GM12801 (cell line): ENCODE measurements at regions not wholly inside any gene's neighbourhood (a gene's known extent, or its start where the extent isn't known, plus 50 kb on each side); places are given as distances from the start of the nearest gene placed in this dataset.

Experiments
- CTCF ChIP-seq: IDR thresholded peaks from one replicate; pipeline ENCODE4 v1.5.1; 2011; ENCODE audit warnings: control low read depth; ENCODE audit not compliant: insufficient read length; ENCODE audit errors: extremely low read depth

GRCh38 chr1:30473922-30474817 is 249.2 kb downstream of the MATN1 start:
- no peak for TF ChIP-seq CTCF

DNA sequence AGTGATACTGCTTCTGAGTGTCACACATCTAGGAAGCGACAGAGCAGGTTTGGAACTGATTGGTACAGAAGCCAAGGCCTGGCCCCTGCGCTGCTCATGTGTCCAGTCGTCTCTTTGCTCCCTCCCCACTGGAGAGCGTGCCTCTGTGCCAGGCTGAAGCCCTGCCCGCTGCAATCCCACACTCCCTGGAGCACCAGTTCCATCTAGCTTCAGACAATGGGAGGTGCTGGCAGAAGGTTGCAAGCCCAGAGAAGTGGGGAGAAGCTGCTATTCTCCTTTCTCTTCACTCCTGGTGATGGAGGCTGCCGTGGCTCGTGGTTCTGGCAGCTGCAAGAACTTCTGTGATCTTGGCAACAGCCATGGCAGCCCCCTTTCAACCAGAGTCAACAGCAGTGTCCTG is 250.9 kb downstream of the MATN1 start:
- TF ChIP-seq CTCF, result no peak

- no peak for TF ChIP-seq CTCF
Observed at GRCh38 chr1:30472009-30472408, 251.4 kb downstream of the MATN1 start.

- no peak for TF ChIP-seq CTCF
Observed at GRCh38 chr1:30471307-30471706, 252.1 kb downstream of the MATN1 start.

- no peak for TF ChIP-seq CTCF
Observed at GRCh38 chr1:30469426-30469825, 254.0 kb downstream of the MATN1 start.

DNA sequence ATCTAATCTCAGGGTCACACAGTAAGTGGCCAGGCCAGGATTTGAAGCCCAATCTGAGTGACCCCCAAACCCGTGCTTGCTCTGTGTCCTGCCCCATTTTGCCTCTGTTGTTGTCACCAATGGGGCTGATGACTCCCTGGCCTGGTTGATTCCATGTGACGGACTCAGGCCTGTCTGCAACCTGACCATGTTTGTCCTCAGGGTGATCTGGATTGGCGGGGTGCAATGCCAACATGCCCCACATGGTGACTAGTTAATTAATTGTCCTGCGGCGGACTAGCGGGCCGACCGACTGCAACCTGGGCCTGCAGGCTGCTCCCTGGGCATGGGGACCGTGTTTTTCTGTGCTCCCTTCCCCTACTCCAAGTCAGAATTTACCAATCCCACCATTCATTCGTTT is 256.3 kb downstream of the MATN1 start:
- no peak for TF ChIP-seq CTCF

DNA sequence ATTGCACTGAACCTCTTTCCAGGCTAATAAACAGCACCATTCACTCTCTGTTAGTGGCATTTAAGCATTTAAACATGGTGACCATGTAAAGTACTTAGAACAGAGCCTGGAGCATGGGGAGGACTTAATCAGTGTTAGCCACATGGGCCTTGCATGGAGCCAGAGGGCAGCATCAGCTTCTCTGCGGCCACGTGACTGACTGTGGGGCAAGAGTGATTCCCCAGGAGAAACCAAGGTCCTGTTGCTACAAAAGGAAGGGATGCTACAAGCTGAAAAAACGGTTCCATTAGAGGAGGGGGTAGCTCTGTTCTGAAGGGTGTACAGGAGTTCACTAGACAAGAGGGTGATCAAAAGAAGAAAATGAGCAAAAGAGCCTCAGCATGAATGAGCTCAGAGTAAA is 256.8 kb downstream of the MATN1 start:
- no peak for TF ChIP-seq CTCF
